ENCODE measurements at regions not wholly inside any gene's neighbourhood (a gene's known extent, or its start where the extent isn't known, plus 50 kb on each side); places are given as distances from the start of the nearest gene placed in this dataset.
"Not testable (repeated sequence)": the region's sequence is repeated elsewhere in the genome, so short reads cannot be mapped to it uniquely, and the experiment has no call there.

DNA sequence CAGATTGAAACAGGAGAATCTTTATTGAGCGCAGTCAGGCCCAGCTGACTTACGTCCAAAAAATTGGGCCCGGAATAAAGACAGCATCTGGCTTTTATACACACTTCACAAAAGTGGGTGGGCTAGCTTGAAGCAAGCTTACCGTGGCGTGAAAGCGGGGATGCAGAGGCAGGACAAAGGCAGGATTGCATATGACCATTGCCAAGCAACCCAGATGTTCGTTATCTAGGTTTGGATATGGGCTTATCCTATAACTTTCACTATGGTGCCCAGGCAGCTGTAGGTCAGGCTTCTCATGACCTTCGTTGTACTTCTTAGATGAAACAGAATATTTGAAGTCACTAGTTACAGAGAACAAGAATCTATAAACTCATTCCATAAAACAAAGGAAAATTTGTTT is 1575.6 kb upstream of the RAG2 start:
- DNase-seq (ENCODE audit: low read depth in 2 of 3, low spot score in 2 of 3), result no peak

DNA sequence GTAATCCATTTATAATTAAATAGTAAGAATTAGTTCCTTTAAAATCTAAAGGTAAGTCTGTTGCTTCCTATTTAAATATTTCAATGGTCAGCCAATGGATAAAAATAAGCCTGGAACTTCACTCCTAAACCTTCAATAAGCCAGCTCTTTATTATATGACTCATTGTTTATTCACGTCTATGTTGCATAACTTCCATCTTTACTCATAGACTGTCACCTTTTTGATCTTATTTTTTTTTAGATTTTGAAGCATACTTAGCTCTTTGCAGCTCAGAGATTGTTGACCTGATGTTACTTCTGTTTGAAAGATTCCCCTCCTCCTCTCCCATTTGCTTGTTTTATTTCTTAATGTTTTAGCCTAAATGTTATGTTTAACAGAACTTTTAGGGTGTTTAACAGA is 1571.2 kb upstream of the RAG2 start:
- DNase-seq (ENCODE audit: low read depth in 2 of 3, low spot score in 2 of 3), result no peak

DNA sequence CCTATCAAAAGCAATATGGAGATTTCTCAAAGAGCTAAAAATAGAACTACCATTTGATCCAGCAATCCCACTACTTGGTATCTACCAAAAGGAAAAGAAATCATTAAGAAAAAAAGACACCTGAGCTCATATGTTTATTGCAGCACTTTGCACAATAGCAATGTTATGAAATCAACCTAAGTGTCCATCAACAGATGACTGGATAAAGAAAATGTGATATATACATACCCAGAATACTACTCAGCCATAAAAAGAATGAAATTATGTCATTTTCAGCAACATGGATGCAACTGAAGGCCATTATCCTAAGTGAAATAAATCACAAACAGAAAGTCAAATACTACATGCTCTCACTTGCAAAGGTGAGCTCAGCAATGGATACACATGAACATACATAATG is 1565.5 kb upstream of the RAG2 start:
- no peak for DNase-seq (ENCODE audit: low read depth in 2 of 3, low spot score in 2 of 3)

DNA sequence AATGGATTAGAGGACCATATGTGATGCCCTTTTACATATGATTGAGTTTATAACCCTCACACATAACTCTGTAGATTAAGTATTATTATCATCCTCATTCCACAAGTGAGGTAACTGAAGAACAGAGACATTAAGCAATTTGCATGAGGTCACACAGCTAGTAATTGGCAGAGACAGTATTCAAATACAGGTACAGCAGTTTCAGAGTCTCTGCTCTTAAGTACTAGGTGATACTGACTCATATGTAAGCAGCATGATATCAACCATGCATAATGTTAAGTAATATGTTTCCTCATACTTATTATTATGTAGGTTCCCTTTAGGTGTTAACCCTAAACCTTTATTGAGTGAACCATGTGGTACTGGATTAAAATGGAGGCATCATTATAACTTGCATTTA is 1562.4 kb upstream of the RAG2 start:
- no peak for DNase-seq (ENCODE audit: low read depth in 2 of 3, low spot score in 2 of 3)

DNA sequence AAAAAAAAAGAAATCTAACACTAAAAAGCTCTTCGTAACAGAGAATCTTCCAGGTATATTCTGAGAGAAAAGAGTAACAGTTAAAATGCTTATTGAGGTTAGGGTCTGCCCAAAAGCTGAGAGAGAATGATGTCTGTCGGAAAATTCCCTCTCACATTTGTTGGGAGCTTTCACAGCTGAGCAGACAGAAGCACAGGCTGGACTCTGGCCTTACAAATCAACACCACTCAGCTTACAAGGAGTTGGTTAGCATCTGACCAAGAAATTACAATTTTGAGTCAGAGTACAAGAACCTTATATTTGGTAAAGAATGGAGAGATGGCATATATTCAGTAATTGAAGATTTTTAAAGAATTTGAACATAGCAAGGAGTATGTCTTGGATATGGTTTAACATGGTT is 1561.0 kb upstream of the RAG2 start:
- no peak for DNase-seq (ENCODE audit: low read depth in 2 of 3, low spot score in 2 of 3)

DNA sequence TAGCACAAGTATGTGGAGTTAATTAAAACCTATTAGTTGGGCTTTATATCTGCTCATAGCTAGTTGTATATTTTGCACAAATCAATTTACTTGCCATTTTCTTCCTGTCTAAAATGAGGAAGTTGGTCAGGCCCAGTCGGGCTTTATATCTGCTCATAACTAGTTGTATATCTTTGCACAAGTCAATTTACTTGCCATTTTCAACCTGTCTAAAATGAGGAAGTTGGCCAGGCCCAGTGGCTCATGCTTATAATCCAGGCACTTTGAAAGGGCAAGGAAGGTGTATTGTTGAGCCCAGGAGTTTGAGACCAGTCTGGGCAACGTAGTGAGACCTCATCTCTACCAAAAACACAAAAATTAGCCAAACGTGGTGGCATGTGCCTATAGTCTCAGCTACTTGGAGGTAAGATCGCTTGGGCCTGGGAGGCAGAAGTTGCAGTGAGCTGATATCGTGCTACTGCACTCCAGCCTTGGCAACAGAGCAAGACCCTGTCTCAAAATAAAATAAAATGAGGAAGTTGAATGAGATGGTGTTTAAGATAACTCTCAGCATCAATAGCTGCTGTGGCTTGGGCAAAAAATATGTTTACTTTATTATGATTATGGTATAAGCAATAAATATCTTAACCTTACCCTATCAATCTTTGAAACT is 1558.6 kb upstream of the RAG2 start:
- no peak for DNase-seq (ENCODE audit: low read depth in 2 of 3, low spot score in 2 of 3)

DNA sequence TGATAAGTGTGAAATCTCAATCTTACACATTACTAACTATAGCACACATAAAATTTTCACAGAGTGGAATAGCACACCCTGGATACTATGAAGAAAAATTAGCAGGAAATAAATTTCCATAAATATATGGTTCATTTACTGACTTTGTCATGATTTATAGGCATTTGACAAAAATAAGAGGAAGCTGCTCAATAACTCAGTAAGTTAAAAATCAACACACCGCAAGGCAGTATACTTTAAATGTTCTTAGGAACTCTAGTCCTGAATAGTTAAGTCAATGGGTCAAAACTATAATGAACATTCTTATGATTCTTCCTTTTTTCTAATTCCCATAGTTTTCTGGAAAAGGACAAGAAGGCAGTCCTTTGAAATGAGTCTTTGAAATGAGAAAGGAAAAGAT is 1557.8 kb upstream of the RAG2 start:
- no peak for DNase-seq (ENCODE audit: low read depth in 2 of 3, low spot score in 2 of 3)

DNA sequence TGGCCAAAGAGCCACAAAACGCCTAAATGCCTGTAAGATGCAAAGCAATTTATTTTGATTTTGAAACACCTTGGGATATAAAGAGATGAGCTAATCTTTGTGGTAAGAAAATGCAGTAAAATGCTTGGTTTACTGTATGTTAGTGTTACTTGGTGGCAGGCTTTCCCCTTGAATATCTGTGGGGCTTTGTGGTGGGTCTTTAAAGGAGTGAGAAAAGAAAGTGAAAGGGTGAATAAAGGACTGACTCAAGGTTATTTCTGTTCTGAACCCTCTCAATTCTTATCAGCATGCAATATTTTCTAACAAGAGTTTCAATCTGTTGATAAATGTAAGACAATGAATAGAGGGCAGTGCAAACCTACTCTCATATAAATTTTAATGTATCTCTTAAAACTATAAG is 1555.9 kb upstream of the RAG2 start:
- no peak for DNase-seq (ENCODE audit: low read depth in 2 of 3, low spot score in 2 of 3)

DNA sequence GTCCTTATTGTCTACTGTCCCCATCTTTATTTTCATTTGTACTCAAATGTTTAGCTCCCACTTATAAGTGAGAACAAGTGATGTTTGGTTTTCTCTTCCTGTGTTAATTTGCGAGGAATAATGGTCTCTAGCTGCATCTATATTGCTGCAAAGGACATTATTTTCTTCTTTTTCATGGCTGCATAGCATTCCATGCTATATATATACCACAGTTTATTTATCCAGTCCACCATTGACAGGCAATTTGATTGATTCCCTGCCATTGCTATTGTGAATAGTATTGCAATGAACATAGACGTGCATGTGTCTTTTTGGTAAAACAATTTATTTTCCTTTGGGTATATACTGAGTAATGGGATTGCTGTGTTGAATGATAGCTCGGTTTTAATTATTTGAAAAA is 1545.8 kb upstream of the RAG2 start:
- DNase-seq (ENCODE audit: low read depth in 2 of 3, low spot score in 2 of 3), result no peak

DNA sequence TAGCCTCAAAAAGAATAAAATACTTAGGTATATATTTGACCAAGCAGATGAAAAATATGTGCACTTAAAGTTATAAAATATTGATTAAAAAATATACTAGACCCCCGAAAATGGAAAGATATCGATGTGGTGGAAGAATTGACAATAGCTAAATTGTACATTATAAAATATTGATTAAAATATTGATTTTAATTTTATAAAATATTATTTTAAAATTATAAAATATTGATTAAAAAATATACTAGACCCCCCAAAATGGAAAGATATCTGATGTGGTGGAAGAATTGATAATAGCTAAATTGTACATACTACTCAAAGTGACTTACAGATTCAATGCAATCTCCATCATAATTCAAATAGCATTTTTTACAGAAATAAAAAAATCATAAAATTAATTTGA is 1540.9 kb upstream of the RAG2 start:
- DNase-seq (ENCODE audit: low read depth in 2 of 3, low spot score in 2 of 3), result no peak

DNA sequence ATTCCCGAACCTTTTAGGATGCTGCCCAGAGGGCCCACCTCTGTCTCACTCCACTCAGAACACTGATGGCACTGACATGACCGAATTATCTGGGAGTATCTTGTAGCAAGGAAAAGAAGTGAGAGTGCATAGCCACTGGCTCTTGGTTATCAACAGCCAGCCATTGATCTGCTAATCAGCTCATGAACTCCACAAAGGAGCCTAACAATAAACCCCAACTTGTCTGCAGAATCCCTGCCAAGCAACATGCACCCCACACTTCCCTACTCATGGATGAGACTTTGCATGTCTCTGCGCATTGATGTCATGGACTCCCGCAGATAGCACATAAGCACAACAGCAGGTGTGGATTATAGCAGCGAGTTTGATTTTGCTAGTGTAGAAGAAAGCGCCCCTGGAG is 1538.9 kb upstream of the RAG2 start:
- no peak for DNase-seq (ENCODE audit: low read depth in 2 of 3, low spot score in 2 of 3)

DNA sequence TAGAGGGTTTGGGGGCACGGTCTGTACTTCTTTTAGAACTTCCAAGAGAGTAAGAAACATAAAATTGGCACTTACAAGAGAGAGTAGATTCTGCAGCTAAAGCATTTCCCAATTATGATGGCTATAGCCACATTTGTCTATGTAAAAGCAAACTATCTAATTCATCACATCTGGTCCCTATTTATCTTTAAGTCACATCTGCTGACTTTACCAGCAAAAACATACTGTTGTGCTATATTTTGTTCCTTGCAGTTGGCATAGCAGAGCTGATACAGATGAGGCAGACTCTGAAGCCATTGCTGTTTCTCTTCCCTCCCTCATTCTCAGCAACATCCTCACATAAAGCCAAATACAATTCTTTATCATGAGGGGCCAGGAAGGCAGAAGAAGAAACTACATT is 1533.5 kb upstream of the RAG2 start:
- DNase-seq (ENCODE audit: low read depth in 2 of 3, low spot score in 2 of 3), result no peak

DNA sequence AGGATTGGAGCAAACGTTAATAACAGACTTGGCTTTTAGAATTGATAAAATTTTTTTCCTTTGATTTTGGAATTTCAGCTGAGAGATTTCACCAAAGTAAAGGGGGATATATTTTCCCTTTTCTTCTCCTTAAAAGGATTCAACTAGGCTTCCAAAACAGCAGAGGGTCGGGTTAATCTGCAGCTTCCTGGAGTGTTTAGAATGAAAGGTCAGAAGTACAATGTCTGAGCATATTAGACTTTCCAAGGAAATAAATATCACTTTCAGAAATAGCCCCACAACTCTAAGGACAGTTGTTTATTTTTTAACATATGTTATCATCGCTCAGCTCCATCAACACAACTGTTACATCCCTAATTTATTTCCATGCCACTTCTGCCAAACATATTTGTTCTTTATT is 1532.9 kb upstream of the RAG2 start:
- DNase-seq (ENCODE audit: low read depth in 2 of 3, low spot score in 2 of 3), result no peak

DNA sequence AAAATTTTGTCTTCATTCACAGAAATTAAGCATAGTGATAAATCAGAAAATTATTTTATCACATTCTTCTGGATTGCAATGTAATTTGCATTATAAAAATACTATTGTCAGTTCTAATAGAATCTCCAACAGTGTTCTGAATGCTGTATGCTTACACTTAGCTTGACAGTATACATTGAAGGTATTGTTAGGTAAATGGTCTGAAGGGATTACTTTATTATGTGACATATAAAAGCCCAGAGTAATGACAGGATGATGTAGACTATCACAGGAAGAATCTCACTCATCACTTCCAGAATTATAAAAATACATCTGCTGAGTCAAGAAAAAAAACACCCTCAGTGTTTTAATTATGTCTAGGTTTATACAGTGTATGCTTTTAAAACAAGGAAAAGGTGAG is 1532.5 kb upstream of the RAG2 start:
- no peak for DNase-seq (ENCODE audit: low read depth in 2 of 3, low spot score in 2 of 3)

DNA sequence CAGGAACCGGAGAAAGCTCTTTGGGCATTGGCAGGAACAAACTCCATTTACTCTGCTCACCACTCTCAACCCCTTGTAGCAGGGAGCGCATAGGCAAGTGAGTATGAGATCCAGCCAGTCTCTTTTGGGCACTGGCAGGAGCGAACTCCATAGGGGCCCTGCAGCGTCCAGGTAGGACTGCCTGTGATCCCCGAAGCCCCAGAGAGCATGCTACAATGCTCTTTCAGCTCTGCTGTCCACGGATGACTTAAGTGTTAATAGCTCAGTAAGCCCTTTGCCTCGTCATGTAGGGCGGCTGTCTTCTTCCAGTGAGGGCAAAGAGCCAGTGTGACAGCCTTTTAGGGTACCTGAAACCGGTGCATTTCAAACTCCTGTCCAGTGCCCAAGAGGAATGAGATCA is 1525.6 kb upstream of the RAG2 start:
- no peak for DNase-seq (ENCODE audit: low read depth in 2 of 3, low spot score in 2 of 3)

DNA sequence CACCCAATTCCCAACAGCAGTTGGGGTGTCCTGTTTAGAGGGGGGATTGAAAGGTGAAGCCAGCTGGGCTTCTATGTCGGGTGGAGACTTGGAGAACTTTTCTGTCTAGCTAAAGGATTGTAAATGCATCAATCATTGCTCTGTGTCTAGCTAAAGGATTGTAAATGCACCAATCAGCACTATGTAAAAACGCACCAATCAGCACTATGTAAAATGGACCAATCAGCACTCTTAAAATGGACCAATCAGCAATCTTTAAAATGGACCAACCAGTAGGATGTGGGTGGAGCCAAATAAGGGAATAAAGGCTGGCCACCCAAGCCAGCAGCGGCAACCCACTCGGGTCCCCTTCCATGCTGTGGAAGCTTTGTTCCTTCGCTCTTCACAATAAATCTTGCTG is 1518.6 kb upstream of the RAG2 start:
- DNase-seq (ENCODE audit: low read depth in 2 of 3, low spot score in 2 of 3), result not testable (repeated sequence)

DNA sequence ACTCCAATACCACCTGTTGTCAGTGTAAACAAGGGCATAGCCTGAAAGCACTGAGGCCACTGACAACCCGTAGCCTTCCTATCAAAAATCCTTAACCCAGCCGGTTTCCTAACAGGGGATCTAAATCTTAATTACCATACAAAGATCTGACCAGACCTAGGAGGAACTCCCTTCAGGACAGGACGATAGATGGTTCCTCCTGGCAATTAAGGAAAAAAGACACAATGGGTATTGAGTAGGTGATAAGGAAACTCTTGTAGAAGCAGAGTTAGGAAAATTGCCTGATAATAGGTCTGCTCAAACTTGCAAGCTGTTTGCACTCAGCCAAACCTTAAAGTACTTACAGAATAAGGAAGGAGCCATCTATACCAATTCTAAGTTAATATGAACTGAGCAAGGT is 1517.3 kb upstream of the RAG2 start:
- not testable (repeated sequence) for DNase-seq (ENCODE audit: low read depth in 2 of 3, low spot score in 2 of 3)

DNA sequence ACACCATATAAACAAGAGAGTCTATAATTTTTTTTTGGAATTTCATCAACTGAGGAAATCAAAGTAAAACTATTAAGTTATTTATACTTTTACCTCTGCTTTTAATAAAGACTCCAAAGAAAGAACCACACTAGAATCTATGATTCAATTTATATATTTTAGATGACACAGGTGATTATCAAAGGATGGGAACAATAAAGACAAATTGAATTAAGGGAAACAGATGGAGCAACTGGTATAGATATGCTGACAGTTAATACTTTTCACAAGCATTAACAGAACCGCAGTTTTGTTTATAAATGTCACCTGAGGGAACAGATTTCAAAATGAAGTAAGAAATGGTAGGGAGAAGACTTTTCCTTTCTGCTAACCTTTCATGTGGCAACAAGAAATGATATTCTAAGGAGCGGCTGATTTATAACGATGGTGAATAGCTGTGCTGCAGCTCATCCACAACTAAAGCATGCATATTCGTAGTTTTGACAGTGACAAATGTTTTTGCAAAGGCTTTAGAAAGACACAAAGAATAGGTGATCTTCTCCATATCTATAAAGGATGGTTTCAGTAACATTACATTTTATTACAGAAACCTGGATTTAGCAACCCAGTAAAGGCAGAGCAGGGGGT is 1502.9 kb upstream of the RAG2 start:
- DNase-seq (ENCODE audit: low read depth in 2 of 3, low spot score in 2 of 3), result no peak

DNA sequence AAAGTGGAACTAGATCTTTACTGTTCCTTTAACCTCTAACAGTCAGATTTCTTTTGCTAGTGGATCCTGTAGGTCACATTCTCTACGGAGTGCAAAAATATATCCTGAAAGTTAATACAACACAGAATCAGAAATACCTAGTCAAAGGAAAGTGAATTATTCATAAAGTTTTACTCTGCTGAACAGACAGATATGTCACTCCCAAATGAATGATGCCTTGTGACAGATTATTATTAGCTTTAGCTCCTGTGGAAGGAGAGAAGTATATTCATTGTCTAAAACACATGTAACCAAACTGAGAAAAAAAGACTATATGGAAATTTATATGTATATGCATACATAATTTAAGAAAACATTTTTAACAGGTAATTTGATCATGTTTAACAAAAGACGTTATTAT is 1497.2 kb upstream of the RAG2 start:
- no peak for DNase-seq (ENCODE audit: low read depth in 2 of 3, low spot score in 2 of 3)

DNA sequence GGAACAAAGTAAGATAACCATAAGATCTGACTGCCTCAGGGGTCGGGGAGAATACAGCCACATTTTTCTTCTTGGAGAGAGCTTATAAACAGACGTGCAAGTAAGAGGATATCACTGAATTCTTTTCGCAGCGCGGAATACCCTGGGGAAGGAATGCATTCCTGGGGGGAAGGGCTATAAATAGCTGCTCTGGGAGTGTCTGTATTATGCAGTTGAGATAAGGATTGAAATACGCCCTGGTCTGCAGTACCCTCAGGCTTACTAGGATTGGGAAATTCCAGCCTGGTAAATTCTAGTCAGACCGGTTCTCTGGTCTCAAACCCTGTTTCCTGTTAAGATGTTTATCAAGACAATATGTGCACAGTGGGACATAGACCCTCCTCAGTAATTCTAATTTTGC is 1491.7 kb upstream of the RAG2 start:
- DNase-seq (ENCODE audit: low read depth in 2 of 3, low spot score in 2 of 3), result no peak

DNA sequence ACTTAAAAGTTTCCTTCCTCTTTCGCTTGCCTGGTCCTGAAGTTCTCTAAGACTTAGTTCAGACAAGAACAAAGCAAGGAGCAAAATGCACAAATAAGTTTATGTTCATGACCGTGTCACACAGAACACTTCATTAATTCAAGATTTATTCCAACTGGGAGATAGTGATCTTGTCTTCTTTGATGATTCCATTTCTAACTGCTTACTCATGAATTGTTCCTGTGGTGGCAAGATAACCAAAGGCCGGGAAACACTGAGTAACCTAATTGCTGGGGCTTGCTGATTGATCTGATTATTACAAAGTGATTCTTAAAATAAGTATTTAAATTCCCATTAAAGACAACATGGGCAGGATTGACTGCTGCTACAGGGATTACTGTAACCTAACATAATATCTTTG is 1462.9 kb upstream of the RAG2 start:
- no peak for DNase-seq (ENCODE audit: low read depth in 2 of 3, low spot score in 2 of 3)

DNA sequence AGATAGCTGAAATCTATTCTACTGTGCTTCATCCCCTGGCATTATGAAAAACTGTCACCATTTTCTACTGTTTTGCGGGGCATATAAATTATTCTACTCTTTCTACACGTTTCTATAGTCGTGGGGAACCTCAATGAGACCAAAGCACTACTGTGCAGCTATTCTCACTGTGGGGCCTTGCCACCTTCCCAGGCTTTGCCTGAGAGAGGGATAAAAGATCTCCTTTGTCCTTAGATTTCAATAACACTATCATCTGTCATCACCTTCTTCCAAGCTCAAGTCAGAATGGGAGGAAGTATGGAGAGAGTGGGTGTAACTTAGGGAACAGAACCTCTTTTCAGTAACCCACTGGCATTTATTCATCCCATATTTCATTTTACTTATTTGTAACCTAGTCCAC is 1462.1 kb upstream of the RAG2 start:
- DNase-seq (ENCODE audit: low read depth in 2 of 3, low spot score in 2 of 3), result no peak

DNA sequence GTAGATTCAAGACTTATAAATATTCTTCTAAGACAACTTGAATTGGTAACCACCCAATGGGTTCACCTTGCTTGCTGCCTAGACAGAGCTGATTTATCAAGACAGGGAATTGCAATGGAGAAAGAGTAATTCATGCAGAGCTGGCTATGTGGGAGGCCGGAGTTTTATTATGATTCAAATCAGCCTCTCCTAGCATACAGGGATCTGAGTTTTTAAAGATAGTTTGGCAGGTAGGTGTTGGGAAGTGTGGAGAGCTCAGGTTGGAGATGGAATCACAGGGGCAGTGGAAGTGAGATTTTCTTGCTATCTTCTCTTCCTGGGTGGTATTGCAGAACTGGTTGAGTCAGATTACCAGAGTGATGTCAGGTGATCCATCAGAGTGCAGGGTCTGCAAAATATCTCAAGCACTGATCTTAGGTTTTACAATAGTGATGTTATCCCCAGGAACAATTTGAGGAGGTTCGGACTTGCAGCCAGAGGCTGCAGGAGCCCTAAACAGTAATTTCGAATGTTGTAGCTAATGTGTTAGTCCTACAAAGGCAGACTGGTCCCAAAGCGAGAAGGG is 1448.6 kb upstream of the RAG2 start:
- no peak for DNase-seq (ENCODE audit: low read depth in 2 of 3, low spot score in 2 of 3)
